ENCODE measurements at regions not wholly inside any gene's neighbourhood (a gene's known extent, or its start where the extent isn't known, plus 50 kb on each side); places are given as distances from the start of the nearest gene placed in this dataset.

DNA sequence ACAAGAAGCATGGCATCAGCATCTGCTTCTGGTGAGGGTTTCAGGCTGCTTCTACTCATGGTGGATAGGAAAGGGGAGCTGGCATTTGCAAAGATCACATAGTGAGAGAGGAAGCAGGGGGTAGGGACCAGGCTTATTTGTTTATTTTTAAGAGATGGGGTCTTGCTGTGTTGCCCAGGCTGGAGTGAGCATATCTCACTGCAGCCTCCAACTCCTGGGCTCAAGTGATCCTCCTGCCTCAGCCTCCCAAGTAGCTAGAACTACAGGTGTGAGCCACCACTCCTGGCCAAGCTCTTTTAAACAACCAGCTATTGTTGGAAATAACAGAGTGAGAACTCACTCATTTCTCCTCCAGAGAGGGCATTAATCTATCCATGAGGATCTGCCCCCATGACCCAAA, 138.8 kb upstream of the FOXN2 start:
- no peak overlapping the region for H3K27ac Mint-ChIP-seq
- intact Hi-C loops (cut with micrococcal nuclease) = no loop called here
- ChIA-PET CTCF (no interaction called here), POLR2A (no interaction called here)
- no peaks in the 10 kb centered on the region for H3K27me3 Mint-ChIP-seq
- H3K9me3 Mint-ChIP-seq = peaks cover 2% of the 10 kb centered on the region
- no peak for TF ChIP-seq CTCF (IDR thresholded peaks at IDR 0.05)
- H3K4me3 Mint-ChIP-seq = no peak overlapping the region
- DNase-seq (no peak), ATAC-seq (ENCODE audit: low read depth) (no peak)
- H3K36me3 Mint-ChIP-seq (ENCODE audit: low read depth) = no peaks in the 10 kb centered on the region
- no peaks in the 10 kb centered on the region for H3K4me1 Mint-ChIP-seq

DNA sequence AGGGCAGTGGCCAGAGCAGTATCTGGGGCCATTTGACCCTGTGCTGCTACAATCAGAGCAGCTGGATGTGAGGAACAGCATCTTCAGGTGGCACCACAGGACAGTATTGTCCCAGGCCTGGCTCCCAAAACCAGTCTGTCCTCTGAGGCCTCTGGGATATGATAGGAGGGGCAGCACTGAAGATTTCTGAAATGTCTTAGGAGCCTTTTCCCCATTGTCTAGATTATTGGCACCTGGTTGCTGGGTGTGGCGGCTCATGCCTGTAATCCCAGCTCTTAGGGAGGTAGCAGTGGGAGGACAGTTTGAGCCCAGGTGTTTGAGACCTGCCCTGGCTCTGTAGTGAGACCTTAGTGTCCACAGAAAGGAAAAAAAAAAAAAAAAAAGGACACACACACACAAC, 137.6 kb upstream of the FOXN2 start:
- CTCF ChIA-PET = no interaction called here
- no peaks in the 10 kb centered on the region for H3K27me3 Mint-ChIP-seq
- TF ChIP-seq CTCF (IDR thresholded peaks at IDR 0.05) = no peak
- peaks cover 2% of the 10 kb centered on the region for H3K9me3 Mint-ChIP-seq
- no peaks in the 10 kb centered on the region for H3K4me1 Mint-ChIP-seq
- no peaks in the 10 kb centered on the region for H3K36me3 Mint-ChIP-seq (ENCODE audit: low read depth)
- POLR2A ChIA-PET = no interaction called here
- H3K27ac Mint-ChIP-seq = no peak overlapping the region
- DNase-seq (no peak), ATAC-seq (ENCODE audit: low read depth) (no peak)
- H3K4me3 Mint-ChIP-seq = no peak overlapping the region
- intact Hi-C loops (cut with micrococcal nuclease) = no loop called here

- POLR2A ChIA-PET = no interaction called here
- intact Hi-C loops (cut with micrococcal nuclease) = no loop called here
- H3K9me3 Mint-ChIP-seq = peaks cover 2% of the 10 kb centered on the region
- ATAC-seq (ENCODE audit: low read depth) = no peak
- CTCF ChIA-PET = no interaction called here
- no peaks in the 10 kb centered on the region for H3K27me3 Mint-ChIP-seq
- H3K36me3 Mint-ChIP-seq (ENCODE audit: low read depth) = no peaks in the 10 kb centered on the region
- H3K27ac Mint-ChIP-seq = no peak overlapping the region
- DNase-seq = no peak
- H3K4me1 Mint-ChIP-seq = no peaks in the 10 kb centered on the region
- H3K4me3 Mint-ChIP-seq = no peak overlapping the region
- no peak for TF ChIP-seq CTCF (IDR thresholded peaks at IDR 0.05)
Observed at GRCh38 chr2:48178611-48179010, 135.9 kb upstream of the FOXN2 start.

- ChIA-PET CTCF (no interaction called here), POLR2A (no interaction called here)
- DNase-seq = no peak
- intact Hi-C loops (cut with micrococcal nuclease) = no loop called here
- Mint-ChIP-seq H3K36me3 (ENCODE audit: low read depth) (no peaks in the 10 kb centered on the region), H3K27me3 (no peaks in the 10 kb centered on the region), H3K27ac (no peak overlapping the region), H3K9me3 (no peaks in the 10 kb centered on the region), H3K4me3 (no peak overlapping the region), H3K4me1 (no peaks in the 10 kb centered on the region)
- ATAC-seq (ENCODE audit: low read depth) = no peak
- no peak for TF ChIP-seq CTCF (IDR thresholded peaks at IDR 0.05)
Observed at GRCh38 chr2:48180557-48180956, 133.9 kb upstream of the FOXN2 start.

DNA sequence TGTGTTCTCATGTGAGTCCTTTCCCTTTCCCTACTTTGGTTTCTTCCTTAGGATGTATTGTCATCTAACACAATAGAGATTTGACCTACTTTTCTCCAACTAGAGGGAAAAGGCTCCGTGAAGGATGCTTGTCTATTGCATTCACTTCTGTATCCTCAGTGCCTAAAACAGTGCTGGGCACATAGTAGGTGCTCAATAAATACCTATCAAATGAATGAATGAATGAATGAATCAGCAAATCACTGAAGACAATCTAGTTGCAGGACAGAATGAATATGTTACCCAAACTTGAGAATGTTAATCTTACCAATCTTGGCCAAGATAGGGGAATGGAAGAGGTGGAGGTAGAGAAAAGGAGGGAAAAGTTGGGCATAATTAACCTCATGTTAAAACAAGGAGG, 131.2 kb upstream of the FOXN2 start:
- DNase-seq (no peak), ATAC-seq (ENCODE audit: low read depth) (no peak)
- Mint-ChIP-seq H3K27me3 (no peaks in the 10 kb centered on the region), H3K4me1 (no peaks in the 10 kb centered on the region), H3K27ac (no peak overlapping the region), H3K36me3 (ENCODE audit: low read depth) (no peaks in the 10 kb centered on the region), H3K9me3 (no peaks in the 10 kb centered on the region), H3K4me3 (no peak overlapping the region)
- POLR2A ChIA-PET = interaction anchor here (0.6 kb wide), 1 partner anchor 58 kb away, joined by 3 read pairs; no protein-coding TSS in a partner anchor
- CTCF ChIA-PET = no interaction called here
- intact Hi-C loops (cut with micrococcal nuclease) = no loop called here
- no peak for TF ChIP-seq CTCF (IDR thresholded peaks at IDR 0.05)
